CMK (cell line): ENCODE measurements at regions not wholly inside any gene's neighbourhood (a gene's known extent, or its start where the extent isn't known, plus 50 kb on each side); places are given as distances from the start of the nearest gene placed in this dataset.

Experiments used
- DNase-seq: peaks from one replicate; pipeline ENCODE4 v3.0.0-alpha.2; 2010; ENCODE audit warnings: low read depth

DNA sequence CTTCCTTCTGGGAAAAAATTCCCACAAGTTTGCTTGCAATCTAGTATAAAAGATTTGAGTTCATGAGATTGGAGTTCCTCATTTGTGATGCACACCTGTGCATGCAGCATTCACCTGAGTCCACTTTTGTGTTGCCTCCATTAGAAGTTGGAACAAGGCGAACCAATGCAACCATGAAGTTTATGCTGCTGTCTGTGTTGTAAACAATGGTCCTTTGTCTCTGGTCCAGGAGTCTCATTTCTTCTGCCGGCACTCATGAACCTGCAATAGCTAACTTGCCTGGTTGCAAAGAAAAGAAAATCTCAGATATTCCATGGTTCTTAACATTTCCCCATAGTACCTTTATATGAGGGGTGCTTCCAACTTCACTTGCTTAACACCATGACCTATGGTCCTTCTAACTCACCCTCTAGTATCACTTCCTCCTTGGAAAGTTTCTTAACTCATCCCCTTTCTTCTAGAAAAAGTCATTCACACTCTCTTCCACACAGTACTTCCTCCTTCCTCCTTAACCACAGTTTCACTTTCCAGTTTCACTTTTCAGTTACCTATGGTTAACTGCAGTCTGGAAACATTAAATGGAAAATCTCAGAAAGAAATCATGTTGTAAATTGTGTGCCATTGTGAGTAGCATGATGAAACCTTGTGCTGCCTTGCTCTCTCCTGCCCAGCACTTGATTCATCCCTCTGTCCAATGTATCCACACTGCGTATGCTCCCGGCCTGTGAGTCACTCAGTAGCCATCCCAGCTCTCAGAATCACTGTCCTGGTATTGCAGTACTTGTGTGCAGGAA, 128.8 kb upstream of the TRIB2 start:
- no peak for DNase-seq

GRCh38 chr2:12588986-12589385, 127.8 kb upstream of the TRIB2 start:
- no peak for DNase-seq

DNA sequence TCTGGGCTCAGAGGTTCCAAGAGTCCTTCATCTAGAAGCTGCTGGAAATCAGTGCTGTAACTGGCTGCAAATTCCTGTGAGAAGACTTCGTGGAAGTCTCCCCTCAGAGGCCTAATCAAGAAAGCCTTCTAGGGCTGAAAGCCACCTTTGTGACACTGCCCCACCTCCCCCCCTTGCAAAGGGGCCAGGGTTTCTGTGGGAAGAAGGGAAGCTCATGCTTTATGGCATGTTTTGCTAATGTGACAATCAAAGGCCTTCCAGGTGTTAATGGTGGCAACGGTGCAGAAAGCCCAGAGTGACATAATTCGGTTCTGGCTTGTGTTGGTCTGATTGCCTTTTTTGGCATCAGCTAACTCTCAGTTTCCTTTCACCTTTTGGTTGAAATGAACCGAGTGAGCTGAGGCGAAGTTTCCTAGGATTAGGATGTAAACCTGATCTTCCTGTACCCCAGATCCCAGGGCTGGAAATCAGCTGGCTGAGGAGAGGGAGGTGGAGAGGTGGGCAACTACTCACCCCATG, 126.9 kb upstream of the TRIB2 start:
- DNase-seq, result no peak

DNA sequence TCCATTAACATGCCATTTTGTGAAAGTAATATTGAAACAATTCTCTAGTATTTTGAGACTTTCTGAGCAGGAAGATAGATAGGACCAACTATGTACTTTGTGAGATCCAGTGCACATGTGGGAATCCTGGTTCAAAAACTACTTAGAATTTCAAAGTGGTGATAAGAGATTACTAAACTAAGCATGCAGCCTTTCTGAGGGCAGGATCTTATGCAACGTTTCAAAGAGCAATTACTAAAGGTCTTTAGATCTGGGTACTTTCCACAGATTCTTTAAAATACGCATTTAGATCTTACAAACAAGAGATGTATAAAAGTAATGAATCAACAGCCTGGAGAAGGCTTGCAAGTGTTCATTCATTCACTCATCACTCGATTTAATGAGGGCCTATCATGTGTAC, 124.4 kb upstream of the TRIB2 start:
- DNase-seq, result no peak

- DNase-seq, result no peak
These were observed 122.1 kb upstream of the TRIB2 start for GRCh38 chr2:12594590-12594989.

DNA sequence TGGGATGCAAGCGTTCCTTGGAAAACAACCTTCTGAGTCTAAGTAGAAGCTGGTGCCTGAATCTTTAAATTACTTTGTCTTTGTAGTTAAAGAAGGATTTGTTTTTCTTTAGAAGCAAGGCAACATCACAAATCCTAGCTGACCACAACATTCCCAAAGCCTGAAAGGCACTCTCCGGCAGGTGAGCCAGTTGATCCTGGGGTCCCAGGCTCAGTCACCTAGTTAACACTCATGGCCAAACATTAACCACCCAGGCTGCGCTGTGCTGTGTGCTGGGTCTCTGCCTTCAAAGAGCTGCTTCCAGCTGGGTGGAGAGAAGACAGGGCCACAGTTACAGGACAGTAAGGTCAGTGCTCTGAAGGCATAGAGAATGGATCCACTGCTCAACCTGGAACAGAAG, 120.0 kb upstream of the TRIB2 start:
- DNase-seq, result no peak

- DNase-seq, result no peak
These were observed 119.1 kb upstream of the TRIB2 start for GRCh38 chr2:12597610-12598009.

- no peak for DNase-seq
These were observed 114.1 kb upstream of the TRIB2 start for GRCh38 chr2:12602661-12603060.

DNA sequence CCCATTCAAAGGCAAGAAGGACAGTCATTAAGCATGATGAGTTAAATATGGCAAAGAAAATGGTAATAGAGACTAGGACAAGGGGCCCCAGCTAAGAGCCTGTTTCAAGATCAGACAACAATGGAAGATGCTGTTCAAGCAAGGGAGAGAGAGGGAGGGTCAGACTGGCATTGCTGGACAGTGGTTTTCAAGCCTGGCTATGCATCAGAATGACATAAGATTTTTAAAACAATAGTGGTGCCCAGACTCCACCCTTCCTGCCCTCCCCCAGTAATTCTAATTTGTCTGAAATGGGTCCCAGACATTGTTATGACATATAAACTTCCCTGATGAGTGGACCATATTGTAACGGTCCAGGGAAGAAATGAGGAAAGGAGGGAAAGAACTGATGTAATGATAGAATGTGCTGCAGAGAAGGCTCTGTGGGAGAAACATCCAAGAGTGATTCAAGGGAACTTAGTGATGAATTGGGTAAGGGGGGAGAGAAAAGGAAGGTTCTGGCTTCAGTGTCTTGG, 112.9 kb upstream of the TRIB2 start:
- DNase-seq, result no peak

- DNase-seq, result no peak
These were observed 112.4 kb upstream of the TRIB2 start for GRCh38 chr2:12604341-12604740.

DNA sequence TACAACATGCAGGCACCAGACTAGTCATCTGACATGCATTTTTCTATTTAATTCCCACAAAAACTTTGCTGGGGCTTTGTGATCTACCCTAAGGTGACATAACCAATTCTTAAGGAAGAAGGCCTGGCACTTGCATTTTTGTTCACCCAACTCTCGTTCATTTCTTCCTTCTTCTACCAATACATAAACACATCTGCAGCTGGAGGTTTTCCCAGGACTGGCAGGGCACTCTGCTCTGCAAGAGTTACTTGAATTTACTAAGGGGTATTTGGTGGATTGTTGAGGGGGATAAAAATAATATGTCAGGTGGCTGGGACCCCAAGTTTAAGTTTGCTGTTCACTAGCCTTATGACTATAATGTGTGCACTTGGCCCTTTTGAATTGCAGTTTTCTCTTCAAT, 111.4 kb upstream of the TRIB2 start:
- no peak for DNase-seq

DNA sequence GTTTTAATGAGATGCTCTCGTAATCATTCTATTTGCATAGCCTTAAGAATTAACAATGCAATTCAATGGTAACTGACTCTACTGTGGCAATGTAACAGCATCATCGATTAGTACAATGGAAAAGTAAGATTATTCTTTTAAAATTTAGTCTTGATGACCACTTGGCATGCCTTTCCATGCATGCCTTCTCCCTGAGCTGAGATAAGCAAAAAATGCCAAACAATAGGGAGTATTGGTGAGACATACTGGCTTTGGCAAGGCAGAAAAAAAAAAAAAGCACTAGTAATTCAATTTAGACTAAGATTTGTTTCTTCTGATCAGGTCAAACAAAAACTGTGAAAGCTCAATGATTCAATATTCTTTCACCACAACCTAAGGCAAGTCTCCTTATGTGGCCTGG, 110.8 kb upstream of the TRIB2 start:
- no peak for DNase-seq

- DNase-seq, result no peak
These were observed 110.2 kb upstream of the TRIB2 start for GRCh38 chr2:12606472-12607000.

GRCh38 chr2:12607971-12608370, 108.8 kb upstream of the TRIB2 start:
- no peak for DNase-seq

DNA sequence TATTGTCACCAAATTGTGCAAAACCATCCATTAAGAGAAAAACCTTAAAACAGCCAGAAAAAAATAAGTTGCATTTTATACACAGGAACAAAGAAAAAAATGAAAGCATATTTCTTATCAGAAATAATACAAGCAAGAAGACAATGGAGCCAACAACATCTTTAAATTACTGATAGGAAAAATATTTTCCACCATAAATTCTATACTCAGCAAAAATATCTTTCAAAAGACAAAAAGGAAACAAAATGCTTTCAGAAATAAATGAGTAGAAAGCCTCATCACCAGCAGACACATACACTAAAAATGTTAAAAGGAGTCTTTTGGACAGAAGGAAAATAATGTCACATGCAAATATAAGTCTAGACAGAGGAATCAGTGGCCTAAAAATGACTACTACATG, 106.4 kb upstream of the TRIB2 start:
- DNase-seq, result no peak

DNA sequence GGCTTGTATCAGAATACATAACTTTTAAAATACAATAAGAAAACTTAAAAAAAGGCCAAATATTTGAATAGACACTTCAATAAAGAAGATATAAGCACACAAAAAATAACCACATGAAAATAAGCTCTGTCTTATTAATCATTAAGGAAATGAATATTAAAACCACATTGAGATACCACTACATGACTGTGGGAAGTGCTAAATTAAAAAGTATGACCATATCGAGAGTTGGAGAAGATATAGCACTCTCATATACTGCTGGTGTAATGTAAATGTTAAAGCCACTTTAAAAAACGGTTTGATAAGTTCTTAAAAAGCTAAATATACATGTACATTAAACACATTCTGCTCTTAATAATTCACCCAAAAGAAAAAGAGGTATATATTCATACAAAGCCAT, 104.6 kb upstream of the TRIB2 start:
- no peak for DNase-seq

GRCh38 chr2:12612671-12613070, 104.1 kb upstream of the TRIB2 start:
- no peak for DNase-seq

DNA sequence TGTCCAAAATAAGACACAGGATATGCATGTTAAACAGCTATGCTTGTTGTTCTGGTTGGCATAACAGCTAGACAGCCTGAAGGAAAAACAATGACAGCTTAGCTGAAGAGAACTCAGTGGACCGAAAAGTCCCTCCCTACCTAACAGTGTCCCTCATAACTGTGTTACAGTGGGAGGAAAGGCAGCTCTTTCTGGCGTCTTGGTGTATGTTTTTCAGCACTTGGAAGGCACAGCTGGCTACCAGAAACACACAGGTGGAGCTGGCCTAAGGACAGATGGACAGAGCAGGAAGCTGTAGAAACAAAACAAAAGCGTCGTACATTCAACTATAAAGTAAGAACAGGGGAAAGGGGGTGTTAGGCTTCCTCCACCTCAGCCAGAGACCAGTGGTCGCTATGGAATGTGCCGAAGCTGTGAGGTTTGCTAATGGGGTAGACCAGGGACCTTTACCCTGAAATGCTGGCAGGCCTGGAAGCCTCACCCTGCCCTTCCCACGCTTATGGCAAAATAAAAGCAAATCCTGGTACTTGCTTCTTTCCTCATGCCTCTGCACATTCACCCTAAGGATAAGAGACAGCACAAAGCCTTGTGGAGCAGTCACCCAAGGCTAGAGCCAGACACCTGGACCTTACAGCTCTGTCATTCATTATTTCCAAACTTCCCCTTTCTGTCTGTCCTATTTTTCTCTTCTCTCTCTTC, 103.5 kb upstream of the TRIB2 start:
- no peak for DNase-seq

GRCh38 chr2:12615509-12615908, 101.2 kb upstream of the TRIB2 start:
- no peak for DNase-seq

GRCh38 chr2:12616456-12617156, 100.1 kb upstream of the TRIB2 start:
- DNase-seq, result no peak

DNA sequence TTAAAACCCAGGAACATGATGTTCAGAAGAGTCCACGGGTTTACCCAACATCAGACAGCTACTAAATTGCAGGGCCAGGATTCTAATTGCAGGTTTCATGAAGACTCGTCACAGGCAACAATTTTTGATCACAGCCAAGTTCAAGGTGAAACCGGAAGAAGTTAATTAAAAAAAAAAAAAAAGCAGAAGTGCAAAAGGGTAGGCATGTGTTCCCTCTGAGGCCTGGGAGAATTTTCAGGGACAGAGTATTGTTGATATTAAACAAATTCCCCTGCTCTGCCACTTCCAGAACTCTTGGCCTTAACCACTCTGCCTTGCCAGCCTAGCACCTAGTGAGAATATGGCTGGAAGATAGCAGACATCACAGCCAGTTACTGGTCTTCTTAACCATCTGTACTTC, 99.4 kb upstream of the TRIB2 start:
- no peak for DNase-seq

DNA sequence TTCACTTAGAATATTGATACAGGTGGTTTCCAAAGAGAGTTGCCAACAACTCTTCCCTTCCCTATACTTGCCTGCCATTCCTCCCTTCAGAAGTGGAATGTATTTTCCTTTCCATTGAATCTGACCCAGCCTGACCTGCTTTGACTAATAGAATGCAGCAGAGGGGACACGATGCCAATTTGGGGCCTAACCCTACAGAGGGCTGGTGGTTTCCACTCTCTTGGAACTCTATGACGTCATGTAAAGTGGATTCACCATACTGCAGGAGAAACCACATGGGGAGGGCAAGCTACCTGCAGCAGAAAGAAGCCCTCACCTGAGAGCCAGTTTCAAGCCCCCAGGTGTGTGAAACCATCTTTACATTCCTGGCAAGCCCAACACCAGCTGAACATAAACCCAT, 98.9 kb upstream of the TRIB2 start:
- DNase-seq, result no peak
